SK-N-SH (cell line): ENCODE measurements at regions not wholly inside any gene's neighbourhood (a gene's known extent, or its start where the extent isn't known, plus 50 kb on each side); places are given as distances from the start of the nearest gene placed in this dataset.

Source experiments
- EZH2phosphoT487 ChIP-seq: fragments of 200-600 bp; sonication (generic); IDR thresholded peaks from 2 replicates; pipeline ENCODE4 v1.6.1; 2017; ENCODE audit warnings: low read depth, mixed run types, mild to moderate bottlenecking, antibody characterized with exemption, moderate library complexity, borderline replicate concordance
- FOXJ3 ChIP-seq: sonication (generic); formaldehyde crosslinking; IDR thresholded peaks from 2 replicates; pipeline ENCODE4 v1.5.1; 2020; ENCODE audit warnings: mild to moderate bottlenecking, missing genetic modification reagents
- RXRA ChIP-seq: IDR thresholded peaks from 2 replicates; pipeline ENCODE4 v1.4.0; 2012; ENCODE audit warnings: low read depth, mild to moderate bottlenecking, borderline replicate concordance
- TF ChIP-seq, protein P1 (sequence below): IDR thresholded peaks from 2 replicates; pipeline ENCODE4 v1.4.0; 2012; ENCODE audit warnings: low read depth, borderline replicate concordance
- TF ChIP-seq, protein P2 (sequence below): fragments of 200-600 bp; sonication (generic); IDR thresholded peaks from 2 replicates; pipeline ENCODE4 v1.6.1; 2017; ENCODE audit warnings: antibody characterized with exemption, mild to moderate bottlenecking, moderate library complexity

DNA sequence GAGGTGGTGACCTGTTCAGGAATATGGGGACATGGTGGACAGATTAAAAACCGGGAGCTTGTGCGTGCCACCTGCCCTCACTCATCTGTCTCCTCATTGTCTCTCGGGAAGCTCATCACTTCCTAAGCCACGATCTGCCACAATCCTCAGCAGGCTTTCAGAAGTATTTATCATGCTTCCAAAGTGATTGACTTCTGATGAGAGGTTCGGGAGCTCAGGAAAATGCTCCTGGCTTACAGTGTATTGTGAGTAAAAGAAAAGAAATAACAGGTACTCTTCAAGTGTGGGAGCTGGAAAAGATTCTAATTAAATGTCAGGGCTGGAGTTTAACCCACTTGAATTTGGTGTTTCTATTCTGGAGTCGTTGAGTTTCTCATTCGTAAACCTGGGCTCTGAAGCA is 91.9 kb upstream of the DRD2 start:
- TF ChIP-seq, protein P1, sequence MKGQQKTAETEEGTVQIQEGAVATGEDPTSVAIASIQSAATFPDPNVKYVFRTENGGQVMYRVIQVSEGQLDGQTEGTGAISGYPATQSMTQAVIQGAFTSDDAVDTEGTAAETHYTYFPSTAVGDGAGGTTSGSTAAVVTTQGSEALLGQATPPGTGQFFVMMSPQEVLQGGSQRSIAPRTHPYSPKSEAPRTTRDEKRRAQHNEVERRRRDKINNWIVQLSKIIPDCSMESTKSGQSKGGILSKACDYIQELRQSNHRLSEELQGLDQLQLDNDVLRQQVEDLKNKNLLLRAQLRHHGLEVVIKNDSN, result no peak
- TF ChIP-seq, protein P2, sequence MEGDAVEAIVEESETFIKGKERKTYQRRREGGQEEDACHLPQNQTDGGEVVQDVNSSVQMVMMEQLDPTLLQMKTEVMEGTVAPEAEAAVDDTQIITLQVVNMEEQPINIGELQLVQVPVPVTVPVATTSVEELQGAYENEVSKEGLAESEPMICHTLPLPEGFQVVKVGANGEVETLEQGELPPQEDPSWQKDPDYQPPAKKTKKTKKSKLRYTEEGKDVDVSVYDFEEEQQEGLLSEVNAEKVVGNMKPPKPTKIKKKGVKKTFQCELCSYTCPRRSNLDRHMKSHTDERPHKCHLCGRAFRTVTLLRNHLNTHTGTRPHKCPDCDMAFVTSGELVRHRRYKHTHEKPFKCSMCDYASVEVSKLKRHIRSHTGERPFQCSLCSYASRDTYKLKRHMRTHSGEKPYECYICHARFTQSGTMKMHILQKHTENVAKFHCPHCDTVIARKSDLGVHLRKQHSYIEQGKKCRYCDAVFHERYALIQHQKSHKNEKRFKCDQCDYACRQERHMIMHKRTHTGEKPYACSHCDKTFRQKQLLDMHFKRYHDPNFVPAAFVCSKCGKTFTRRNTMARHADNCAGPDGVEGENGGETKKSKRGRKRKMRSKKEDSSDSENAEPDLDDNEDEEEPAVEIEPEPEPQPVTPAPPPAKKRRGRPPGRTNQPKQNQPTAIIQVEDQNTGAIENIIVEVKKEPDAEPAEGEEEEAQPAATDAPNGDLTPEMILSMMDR, result no peak
- TF ChIP-seq FOXJ3 (CRISPR knock-in tag) (no peak), EZH2phosphoT487 (no peak), RXRA (no peak)
